Activated B cell treated with CpG ODN at 0.5 μM for 24 hours (primary cell): ENCODE measurements at regions not wholly inside any gene's neighbourhood (a gene's known extent, or its start where the extent isn't known, plus 50 kb on each side); places are given as distances from the start of the nearest gene placed in this dataset.

Source experiments
- ATAC-seq: fragments of 200-7000 bp; cut with Tn5 transposase; one replicate; pipeline ENCODE4 v1.10.0; 2021; ENCODE audit warnings: low read depth, mild to moderate bottlenecking, moderate library complexity
- CTCF ChIA-PET: fragments of 350-600 bp; sonication (Branson Sonifier 250); formaldehyde crosslinking; loops from one replicate; lab custom pipeline; 2021; ENCODE audit warnings: antibody characterized with exemption; lab: Charles Lee
- POLR2A ChIA-PET: fragments of 350-600 bp; sonication (Branson Sonifier 250); formaldehyde crosslinking; loops from one replicate; lab custom pipeline; 2021; ENCODE audit warnings: antibody characterized with exemption; lab: Charles Lee
- DNase-seq: peaks from one replicate; pipeline ENCODE4 v3.0.0; 2022
- H3K27ac Mint-ChIP-seq: one replicate; pipeline ENCODE4 v1.8.0; 2020; ENCODE audit warnings: mixed read lengths
- H3K27me3 Mint-ChIP-seq: one replicate; pipeline ENCODE4 v1.8.0; 2021; ENCODE audit warnings: mixed read lengths
- H3K36me3 Mint-ChIP-seq: one replicate; pipeline ENCODE4 v1.8.0; 2021; ENCODE audit warnings: low read depth, mixed read lengths
- H3K4me1 Mint-ChIP-seq: one replicate; pipeline ENCODE4 v1.8.0; 2021; ENCODE audit warnings: mixed read lengths
- H3K4me3 Mint-ChIP-seq: one replicate; pipeline ENCODE4 v1.8.0; 2020; ENCODE audit warnings: mild to moderate bottlenecking, mixed read lengths
- H3K9me3 Mint-ChIP-seq: one replicate; pipeline ENCODE4 v1.8.0; 2020; ENCODE audit warnings: mixed read lengths
- intact Hi-C: fragments of 100-400 bp; cut with micrococcal nuclease; formaldehyde crosslinking; loops from one replicate; pipeline ENCODE4 v1.15.1; 2024
- TF ChIP-seq, protein P1 (sequence below): fragments of 200-600 bp; IDR thresholded peaks from one replicate; pipeline ENCODE4 v1.8.0; 2022; ENCODE audit warnings: antibody characterized with exemption, mild to moderate bottlenecking

DNA sequence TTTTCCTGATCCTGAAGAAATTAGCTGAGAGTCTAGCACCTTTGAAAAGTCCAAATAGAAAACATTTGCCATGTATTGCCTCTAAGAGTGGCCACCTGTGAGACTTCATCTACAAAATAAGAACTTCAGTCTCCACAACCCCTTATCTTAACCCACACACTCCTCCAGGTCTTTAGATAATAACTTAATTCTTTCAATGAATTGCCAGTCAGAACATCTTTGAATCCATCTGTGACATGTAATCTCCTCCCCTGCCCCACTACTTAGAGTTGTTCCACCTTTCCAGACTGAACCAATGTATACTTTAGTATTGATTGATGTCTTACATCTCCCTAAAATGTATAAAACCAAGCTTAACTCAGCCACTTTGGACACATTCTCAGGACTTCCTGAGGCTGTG lies 84.4 kb upstream of the FAM171A1 start:
- Mint-ChIP-seq H3K27me3 (peaks cover 11% of the 10 kb centered on the region), H3K9me3 (no peaks in the 10 kb centered on the region), H3K27ac (no peak overlapping the region), H3K4me3 (no peak overlapping the region), H3K4me1 (no peaks in the 10 kb centered on the region), H3K36me3 (no peaks in the 10 kb centered on the region)
- TF ChIP-seq, protein P1, sequence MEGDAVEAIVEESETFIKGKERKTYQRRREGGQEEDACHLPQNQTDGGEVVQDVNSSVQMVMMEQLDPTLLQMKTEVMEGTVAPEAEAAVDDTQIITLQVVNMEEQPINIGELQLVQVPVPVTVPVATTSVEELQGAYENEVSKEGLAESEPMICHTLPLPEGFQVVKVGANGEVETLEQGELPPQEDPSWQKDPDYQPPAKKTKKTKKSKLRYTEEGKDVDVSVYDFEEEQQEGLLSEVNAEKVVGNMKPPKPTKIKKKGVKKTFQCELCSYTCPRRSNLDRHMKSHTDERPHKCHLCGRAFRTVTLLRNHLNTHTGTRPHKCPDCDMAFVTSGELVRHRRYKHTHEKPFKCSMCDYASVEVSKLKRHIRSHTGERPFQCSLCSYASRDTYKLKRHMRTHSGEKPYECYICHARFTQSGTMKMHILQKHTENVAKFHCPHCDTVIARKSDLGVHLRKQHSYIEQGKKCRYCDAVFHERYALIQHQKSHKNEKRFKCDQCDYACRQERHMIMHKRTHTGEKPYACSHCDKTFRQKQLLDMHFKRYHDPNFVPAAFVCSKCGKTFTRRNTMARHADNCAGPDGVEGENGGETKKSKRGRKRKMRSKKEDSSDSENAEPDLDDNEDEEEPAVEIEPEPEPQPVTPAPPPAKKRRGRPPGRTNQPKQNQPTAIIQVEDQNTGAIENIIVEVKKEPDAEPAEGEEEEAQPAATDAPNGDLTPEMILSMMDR = no peak
- ChIA-PET CTCF (no interaction called here), POLR2A (no interaction called here)
- intact Hi-C loops = no loop called here
- ATAC-seq (no peak), DNase-seq (no peak)

DNA sequence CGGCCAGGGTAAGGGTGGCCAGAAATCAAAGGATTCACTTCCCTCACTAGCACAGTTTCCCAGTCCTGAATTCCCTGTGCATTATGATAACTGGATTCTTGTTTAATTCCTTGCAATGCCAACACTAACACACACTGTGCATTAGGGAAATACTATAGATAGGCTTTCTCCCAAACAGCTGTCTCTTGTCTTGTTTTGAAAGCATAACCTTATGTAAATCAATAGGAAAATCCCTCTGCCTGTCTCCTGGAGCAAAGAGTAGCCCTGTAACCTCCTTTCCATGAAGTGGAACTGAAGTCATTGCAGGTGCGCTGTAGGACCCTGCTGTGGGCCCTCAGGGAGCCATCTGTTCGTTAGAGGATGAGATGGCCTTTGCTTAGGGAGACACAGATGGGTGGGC lies 82.8 kb upstream of the FAM171A1 start:
- Mint-ChIP-seq H3K4me3 (no peak overlapping the region), H3K27ac (no peak overlapping the region), H3K36me3 (no peaks in the 10 kb centered on the region), H3K9me3 (no peaks in the 10 kb centered on the region), H3K4me1 (no peaks in the 10 kb centered on the region), H3K27me3 (peaks cover 11% of the 10 kb centered on the region)
- POLR2A ChIA-PET = no interaction called here
- DNase-seq = no peak
- CTCF ChIA-PET = no interaction called here
- TF ChIP-seq, protein P1 = no peak
- intact Hi-C loops = no loop called here
- no peak for ATAC-seq

DNA sequence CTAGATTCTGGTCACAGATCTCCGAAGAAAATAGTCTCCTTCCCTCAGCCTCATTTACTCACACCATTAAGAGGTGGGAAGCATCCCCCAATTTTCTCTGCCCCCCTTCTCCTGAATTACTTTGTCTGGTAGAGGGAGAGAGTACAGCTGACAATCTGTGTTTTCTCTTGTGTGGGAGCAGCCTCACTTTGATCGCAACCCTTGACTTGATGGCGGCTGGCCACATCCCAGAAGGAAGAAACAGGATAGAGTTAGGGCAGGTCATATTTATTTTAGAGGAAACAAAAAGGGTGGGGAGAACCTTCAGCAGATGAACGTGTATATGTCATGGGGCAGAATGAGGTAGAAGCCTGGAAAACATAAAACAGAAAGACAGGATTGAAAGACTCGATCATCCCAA lies 82.4 kb upstream of the FAM171A1 start:
- Mint-ChIP-seq H3K9me3 (no peaks in the 10 kb centered on the region), H3K27me3 (peaks cover 11% of the 10 kb centered on the region), H3K36me3 (no peaks in the 10 kb centered on the region), H3K4me1 (no peaks in the 10 kb centered on the region), H3K27ac (no peak overlapping the region), H3K4me3 (no peak overlapping the region)
- no peak for DNase-seq
- intact Hi-C loops = no loop called here
- ChIA-PET POLR2A (no interaction called here), CTCF (no interaction called here)
- no peak for ATAC-seq
- TF ChIP-seq, protein P1 = no peak

DNA sequence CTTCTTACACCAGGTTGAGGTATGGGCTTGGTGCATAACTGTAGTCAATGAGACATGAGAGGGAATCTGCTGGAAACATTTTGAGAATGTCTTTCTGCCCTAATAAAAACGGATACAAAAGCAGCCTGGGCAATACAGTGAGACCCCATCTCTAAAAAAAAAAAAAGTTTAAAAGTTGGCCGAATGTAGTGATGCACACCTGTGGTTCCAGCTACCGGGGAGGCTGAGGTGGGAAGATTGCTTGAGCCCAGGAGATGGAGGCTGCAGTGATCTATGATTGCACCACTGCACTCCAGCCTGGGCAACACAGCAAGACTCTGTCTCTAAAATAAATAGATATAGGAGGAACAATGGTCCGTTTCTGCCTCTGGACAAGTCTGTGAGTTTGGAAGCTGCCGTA lies 81.5 kb upstream of the FAM171A1 start:
- CTCF ChIA-PET = no interaction called here
- POLR2A ChIA-PET = no interaction called here

DNA sequence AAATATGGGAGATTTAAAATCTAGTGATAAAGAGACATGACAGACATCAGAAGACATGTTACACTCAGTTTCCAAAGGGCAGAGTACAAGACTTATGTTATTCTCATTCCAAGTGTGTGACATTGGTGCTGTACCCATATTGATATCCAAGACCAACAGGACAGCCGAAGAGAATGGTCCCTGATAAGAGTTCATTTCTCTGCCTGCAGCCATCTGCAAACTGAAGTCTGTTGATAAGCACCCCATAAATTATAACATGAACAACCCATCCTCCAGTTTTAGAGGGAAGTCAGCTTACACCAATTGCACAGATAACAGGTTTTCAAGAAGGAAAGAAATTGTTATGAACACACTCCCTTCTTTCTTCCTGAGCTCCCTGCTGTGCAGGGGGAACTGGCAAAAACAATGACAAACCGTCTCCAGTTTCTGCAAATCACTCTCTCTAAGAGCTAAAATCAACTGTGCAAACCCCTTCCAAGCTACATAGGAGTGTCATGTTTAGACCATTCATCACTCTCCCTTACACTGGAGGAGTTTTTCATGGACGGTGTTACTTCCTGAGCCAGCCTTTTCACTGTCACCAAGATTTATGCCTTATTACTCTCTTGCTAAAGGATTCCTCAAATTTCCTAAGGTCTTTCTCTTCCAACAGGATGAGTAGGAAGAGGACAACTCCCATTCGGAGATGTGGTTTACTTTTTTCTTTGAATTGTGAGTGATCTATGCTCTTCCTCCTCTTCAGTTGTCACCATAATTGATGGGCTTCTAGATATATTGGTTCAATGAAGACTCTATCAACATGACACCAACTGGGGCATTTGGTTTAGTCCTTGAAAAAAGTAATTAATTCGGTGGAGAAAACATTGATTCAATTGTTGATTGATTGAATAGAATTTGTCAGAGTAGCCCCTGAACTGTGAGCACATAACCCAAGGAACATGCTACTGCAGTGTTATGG lies 80.3 kb upstream of the FAM171A1 start:
- intact Hi-C loops = no loop called here
- DNase-seq = no peak
- ATAC-seq = no peak
- no peaks in the 10 kb centered on the region for H3K4me1 Mint-ChIP-seq
- TF ChIP-seq, protein P1 = no peak
- CTCF ChIA-PET = no interaction called here
- no peak overlapping the region for H3K4me3 Mint-ChIP-seq
- H3K36me3 Mint-ChIP-seq = no peaks in the 10 kb centered on the region
- H3K27ac Mint-ChIP-seq = no peak overlapping the region
- H3K27me3 Mint-ChIP-seq = peaks cover 8% of the 10 kb centered on the region
- H3K9me3 Mint-ChIP-seq = no peaks in the 10 kb centered on the region
- POLR2A ChIA-PET = no interaction called here

More for the DNA sequence above, 81.5 kb upstream of the FAM171A1 start:
- TF ChIP-seq, protein P1 = no peak
- Mint-ChIP-seq H3K27me3 (peaks cover 9% of the 10 kb centered on the region), H3K4me3 (no peak overlapping the region), H3K9me3 (no peaks in the 10 kb centered on the region), H3K4me1 (no peaks in the 10 kb centered on the region), H3K36me3 (no peaks in the 10 kb centered on the region), H3K27ac (no peak overlapping the region)
- DNase-seq = no peak
- ATAC-seq = no peak
- intact Hi-C loops = no loop called here
